Fibroblast of skin of left biceps (primary cell): ENCODE measurements at regions not wholly inside any gene's neighbourhood (a gene's known extent, or its start where the extent isn't known, plus 50 kb on each side); places are given as distances from the start of the nearest gene placed in this dataset.
A peak's percentile ranks its signal among the peaks of the same experiment; 100 is the strongest.
"Not testable (repeated sequence)": the region's sequence is repeated elsewhere in the genome, so short reads cannot be mapped to it uniquely, and the experiment has no call there.

ENCODE experiments used
- DNase-seq, 2 experiments: peaks; one replicate each; pipeline ENCODE4 v3.0.0-alpha.2; 2013; ENCODE audit warnings: low read depth in 2 of 2

DNA sequence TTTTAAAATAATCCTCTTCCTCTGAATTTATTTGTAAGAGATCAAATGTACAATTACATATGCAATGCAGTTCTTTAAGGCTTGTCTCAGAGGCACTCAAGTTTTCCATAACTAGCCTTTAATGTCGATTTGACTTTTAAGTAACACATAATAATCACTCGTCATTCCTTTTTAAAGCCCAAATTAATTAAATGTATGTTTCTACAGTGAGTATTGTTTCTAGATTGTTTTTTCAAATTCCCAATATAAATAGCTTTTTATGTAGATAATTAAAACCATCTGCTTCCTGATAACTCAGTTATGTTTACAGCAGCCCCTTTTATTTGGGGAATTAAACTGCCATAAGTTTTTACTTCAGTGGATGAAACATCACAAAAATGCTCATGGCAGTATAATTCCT lies 185.1 kb downstream of the ETNK1 start:
- DNase-seq, result no peak

- no peak for DNase-seq
These were observed 187.6 kb downstream of the ETNK1 start for GRCh38 chr12:22812531-22812930.

GRCh38 chr12:22821985-22822384 lies 197.0 kb downstream of the ETNK1 start:
- DNase-seq, result no peak

- DNase-seq, result no peak
These were observed 201.1 kb downstream of the ETNK1 start for GRCh38 chr12:22826026-22826425.

DNA sequence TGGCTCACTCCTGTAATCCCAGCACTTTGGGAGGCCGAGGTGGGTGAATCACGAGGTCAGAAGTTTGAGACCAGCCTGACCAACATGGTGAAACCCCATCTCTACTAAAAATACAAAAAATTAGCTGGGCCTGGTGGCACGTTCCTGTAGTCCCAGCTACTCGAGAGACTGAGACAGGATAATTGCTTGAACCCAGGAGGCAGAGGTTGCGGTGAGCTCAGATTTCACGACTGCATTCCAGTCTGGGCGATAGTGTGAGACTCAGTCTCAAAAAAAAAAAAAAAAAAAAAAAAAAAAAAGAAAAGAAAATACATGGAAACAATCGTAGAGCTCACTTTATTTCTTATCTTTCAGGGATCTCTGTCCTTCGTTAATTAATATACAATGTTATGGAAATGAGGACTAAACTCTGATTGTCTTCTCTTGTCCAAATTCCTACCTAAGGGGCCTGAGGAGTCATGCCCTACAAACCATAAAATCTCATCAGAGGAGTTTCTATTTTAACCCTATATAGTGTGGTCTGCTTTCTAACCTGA lies 201.5 kb downstream of the ETNK1 start:
- not testable (repeated sequence) for DNase-seq

GRCh38 chr12:22828066-22828465 lies 203.1 kb downstream of the ETNK1 start:
- DNase-seq, result no peak

- no peak for DNase-seq
These were observed 210.5 kb downstream of the ETNK1 start for GRCh38 chr12:22835431-22835830.

DNA sequence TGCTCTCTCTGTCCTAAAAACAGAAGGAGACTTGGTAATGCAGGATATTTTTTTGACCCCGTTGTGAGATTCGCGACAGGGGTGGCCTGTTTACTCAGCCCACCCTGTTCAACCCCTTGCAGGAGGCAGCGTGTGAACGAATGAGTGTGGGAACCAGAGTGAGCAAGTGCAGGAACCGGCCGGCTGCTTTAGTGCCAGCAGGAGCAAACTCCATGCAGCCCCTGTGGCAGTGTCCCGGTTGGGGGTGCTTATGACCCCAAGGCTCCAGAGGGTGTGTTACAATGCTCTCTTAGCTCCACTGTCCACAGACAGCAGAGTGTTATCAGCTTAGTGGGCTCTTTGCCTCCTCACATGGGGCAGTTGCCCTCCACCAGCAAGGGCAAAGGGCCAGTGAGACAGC lies 225.2 kb downstream of the ETNK1 start:
- DNase-seq, result no peak

GRCh38 chr12:22851532-22851931 lies 226.6 kb downstream of the ETNK1 start:
- DNase-seq, result no peak

DNA sequence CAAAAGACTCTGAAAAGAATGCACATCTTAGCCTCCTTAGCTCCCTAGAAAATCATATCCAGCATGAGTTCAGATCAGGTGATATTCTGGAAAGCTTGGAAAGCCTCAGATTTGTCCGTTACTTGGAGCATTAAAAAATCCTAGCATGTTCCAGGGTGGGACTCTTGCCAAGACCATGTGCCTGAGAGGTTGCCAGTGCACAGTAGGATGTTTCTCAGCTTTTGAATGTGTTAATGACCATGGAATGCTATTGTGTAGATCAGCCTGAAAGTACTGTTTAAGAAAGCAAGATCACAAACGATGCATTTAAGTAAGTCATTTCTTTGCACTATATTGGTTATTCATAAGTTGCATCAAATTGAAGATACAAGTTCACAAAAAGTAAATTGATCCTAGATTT lies 230.5 kb downstream of the ETNK1 start:
- no peak for DNase-seq

- DNase-seq, result peak in 1 of 2 experiments; percentile 19
These were observed 231.2 kb downstream of the ETNK1 start for GRCh38 chr12:22856178-22856577.

DNA sequence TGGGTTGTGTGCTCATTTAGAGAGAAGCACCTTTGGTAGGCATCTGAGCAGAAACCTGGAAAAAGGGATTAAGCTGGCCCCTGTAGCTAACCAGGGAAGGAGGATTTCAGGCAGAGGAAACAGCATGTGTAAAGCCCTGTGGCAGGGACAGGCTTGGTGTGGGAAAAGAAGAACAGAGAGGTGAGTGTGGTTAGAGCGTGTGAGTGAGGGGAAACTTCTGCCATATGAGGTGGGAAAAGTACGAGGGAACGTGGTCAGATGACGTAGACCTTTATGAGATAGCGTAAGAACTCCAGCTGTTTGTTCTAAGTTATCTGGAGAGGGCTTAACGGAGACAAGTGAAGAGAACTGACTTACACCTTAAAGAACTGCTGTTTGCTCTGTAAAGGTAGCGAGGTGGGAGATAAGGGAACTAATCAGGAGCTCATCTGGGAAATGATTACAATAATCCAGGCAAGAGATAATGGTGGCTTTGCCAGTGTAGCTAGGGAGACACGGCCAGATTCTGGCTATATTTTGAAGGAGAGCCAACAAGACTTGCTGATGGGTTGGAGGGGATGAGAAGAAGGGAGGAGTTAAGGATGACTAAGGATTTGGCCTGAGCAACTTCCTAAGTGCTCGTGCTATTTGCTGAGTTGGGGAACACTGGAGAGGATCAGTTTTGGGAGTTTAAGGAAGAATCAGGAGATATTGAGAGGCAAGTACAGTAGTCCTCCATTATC lies 234.0 kb downstream of the ETNK1 start:
- no peak for DNase-seq

DNA sequence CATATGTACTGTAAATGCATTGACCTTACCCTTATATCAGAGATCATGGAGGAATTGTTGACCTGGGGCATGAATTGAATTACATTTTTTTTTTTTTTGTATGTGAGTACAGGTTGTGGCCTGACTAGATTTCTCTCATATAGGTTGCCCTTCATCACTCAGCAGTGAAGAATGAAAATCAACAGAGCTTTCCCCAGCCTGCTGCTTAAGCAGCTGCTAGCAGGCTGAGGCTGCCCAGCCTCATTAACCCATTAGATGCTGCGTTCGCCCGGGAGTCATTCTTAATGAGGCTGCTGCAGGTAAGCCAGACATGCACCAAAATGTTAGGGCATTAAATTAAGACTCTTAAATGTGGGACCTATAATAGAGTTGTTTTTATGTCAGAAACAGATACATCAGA lies 236.0 kb downstream of the ETNK1 start:
- DNase-seq, result no peak

DNA sequence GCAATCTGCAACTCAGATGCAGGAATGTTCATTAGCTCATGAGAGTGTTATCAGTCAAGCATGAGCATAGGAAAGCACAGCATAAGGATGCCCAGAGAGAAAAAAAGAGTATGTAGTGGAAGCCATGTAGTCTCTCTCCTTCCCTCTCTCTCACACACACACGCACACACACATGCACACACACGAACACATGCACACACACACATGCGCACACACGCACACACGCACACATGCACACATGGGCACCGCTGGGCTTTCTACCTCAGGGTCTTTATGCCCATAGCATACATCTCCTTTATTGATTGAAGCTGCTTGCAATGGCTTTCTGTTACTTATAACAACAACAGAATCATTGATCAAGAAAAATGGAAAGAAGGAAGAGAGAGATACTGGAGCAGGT lies 240.9 kb downstream of the ETNK1 start:
- DNase-seq, result no peak

- DNase-seq, result no peak
These were observed 241.4 kb downstream of the ETNK1 start for GRCh38 chr12:22866406-22866805.

DNA sequence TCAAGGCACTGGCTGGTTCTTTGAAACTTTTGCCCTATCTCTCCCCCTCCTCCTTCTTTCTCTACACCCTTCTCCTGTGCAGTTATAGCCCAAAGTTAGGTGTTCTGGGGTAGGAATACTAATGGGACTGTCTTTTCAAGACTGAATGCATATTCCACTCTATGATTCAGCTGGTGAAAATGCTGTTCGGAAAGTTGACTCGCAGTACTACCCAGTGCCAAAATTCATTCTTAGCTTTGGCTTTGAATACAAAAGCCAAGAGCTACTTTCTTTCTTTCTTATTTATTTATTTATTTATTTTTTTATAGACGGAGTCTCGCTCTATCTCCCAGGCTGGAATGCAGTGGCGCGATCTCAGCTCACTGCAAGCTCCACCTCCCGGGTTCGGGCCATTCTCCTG lies 249.2 kb downstream of the ETNK1 start:
- DNase-seq, result no peak

DNA sequence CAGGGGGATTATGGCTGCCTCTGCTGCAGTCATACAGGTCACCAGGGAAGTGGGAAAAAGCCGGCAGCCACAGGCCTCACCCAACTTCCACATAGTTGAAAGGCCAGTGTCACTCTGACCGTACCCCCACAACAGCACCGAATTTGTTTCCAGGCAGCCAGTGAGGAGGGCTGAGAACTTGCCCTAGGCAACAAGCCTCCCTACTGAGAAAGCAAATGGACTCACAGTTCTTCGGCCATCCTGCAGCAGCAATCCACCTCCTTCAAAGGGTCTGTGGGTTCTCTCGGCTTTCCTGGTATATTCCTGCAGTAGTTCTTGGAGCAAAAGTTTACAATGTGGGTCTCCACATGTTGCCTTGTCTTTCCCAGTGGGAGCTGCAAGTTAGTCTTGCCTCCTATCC lies 251.3 kb downstream of the ETNK1 start:
- no peak for DNase-seq

DNA sequence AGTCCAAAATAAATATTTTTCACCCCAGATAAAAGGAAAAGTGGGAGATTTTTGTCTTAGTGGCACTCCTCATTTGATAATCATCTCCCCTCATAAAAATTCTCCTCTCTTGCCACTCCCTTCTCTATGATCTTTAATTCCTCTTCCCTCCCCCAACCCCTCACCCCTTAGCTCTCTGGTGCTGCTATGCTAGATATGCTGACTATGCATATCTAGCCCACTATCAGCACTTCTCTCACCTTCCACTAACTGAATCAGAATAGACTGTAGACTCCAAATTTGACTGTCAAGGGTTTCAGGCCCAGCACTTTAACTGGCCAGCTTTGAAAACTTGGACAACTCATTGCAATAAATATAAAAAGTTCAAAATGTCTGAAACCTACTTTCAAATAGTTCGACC lies 254.2 kb downstream of the ETNK1 start:
- no peak for DNase-seq

DNA sequence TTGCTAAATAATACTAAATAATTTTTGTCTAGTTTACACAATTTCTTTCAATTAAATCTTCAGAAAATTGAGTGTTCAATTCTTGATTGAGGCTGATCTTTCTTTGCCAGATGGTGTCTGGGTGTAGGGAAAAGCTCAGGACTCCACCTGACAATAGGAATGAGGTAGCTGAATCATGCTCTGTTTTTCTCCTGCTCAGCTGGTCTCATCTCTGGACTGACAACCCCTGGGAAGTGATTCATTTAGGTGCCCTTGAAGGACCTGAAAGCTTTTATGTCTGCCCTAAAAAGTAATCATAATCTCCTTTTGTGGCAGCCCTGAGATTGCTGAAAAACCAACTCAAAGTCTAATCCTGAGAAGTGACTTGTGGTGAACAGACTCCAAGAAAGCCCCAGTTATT lies 255.4 kb downstream of the ETNK1 start:
- DNase-seq, result no peak

- DNase-seq, result no peak
These were observed 255.8 kb downstream of the ETNK1 start for GRCh38 chr12:22880807-22881206.

GRCh38 chr12:22881878-22882385 lies 257.0 kb downstream of the ETNK1 start:
- DNase-seq, result no peak

DNA sequence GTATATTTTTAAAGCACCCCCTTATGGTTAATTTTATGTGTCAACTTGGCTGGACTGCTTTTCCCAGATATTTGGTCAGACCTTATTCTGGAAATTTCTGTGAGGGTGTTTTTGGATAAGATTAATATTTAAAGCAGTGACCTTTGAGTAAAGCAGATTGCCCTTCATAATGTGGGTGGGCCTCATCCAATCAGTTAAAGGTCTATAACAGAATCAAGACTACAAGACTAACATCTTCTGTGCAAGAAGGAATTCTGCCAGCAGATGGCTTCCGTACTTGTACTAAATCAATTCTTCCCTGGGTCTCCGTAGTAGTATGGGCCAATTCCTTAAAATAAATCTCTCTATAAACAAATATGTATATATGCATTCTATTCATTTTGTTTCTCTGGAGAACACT lies 257.6 kb downstream of the ETNK1 start:
- DNase-seq, result no peak

GRCh38 chr12:22893878-22894277 lies 268.9 kb downstream of the ETNK1 start:
- DNase-seq, result no peak

DNA sequence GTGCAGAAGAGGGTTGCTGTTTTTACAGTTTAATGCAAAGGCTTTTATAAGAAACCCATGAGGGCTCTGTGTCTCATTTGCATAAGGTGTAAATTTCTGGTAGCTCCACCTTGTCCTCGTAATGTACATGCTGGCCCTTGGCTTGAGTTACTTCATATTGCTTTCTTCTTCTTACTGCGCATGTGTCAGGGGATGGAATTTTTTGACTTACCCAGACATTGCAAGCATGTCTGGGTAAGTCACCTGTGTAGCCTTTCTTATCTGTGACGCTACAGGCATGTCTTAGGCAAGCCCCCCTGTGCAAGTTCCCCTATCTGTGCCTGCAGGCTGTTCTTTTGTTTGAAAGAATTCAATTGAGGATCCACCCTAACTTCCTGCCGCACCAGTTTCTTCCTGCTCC lies 274.2 kb downstream of the ETNK1 start:
- DNase-seq, result no peak
